Loucy (cell line): ENCODE measurements at regions not wholly inside any gene's neighbourhood (a gene's known extent, or its start where the extent isn't known, plus 50 kb on each side); places are given as distances from the start of the nearest gene placed in this dataset.

Experiments
- H2AFZ ChIP-seq: fragments of 200-600 bp; sonication (generic); 2 replicates; pipeline ENCODE4 v1.6.0; 2016; ENCODE audit warnings: antibody characterized with exemption, mild to moderate bottlenecking, low read length, moderate library complexity
- H3F3A ChIP-seq: fragments of 200-600 bp; 2 replicates; pipeline ENCODE4 v1.6.0; 2016; ENCODE audit warnings: antibody characterized with exemption, low read depth, mild to moderate bottlenecking
- H3K27me3 ChIP-seq: fragments of 200-600 bp; sonication (generic); 2 replicates; pipeline ENCODE4 v1.6.1; 2014; ENCODE audit warnings: low read length, mild to moderate bottlenecking; ENCODE audit not compliant: insufficient read depth, poor library complexity, severe bottlenecking
- H3K36me3 ChIP-seq: fragments of 200-600 bp; sonication (generic); 2 replicates; pipeline ENCODE4 v1.6.1; 2016; ENCODE audit warnings: low read length; ENCODE audit not compliant: insufficient read depth
- H3K4me1 ChIP-seq: fragments of 200-600 bp; sonication (generic); 2 replicates; pipeline ENCODE4 v1.5.1; 2014; ENCODE audit warnings: low read length, mild to moderate bottlenecking; ENCODE audit not compliant: insufficient read depth, poor library complexity, severe bottlenecking
- H3K4me2 ChIP-seq: fragments of 200-600 bp; sonication (generic); 2 replicates; pipeline ENCODE4 v1.6.0; 2014; ENCODE audit warnings: antibody characterized with exemption, low read length, low read depth, mild to moderate bottlenecking; ENCODE audit not compliant: poor library complexity, severe bottlenecking
- H3K4me3 ChIP-seq: fragments of 200-600 bp; sonication (generic); 2 replicates; pipeline ENCODE4 v1.5.1; 2014; ENCODE audit warnings: low read length, mild to moderate bottlenecking, mixed read lengths; ENCODE audit not compliant: poor library complexity, severe bottlenecking
- H3K79me2 ChIP-seq: fragments of 200-600 bp; sonication (generic); 2 replicates; pipeline ENCODE4 v1.6.1; 2014; ENCODE audit warnings: low read length; ENCODE audit not compliant: insufficient read depth
- H3K9ac ChIP-seq: fragments of 200-600 bp; sonication (generic); 2 replicates; pipeline ENCODE4 v1.6.0; 2014; ENCODE audit warnings: mild to moderate bottlenecking, low read depth, low read length, moderate library complexity; ENCODE audit not compliant: poor library complexity, severe bottlenecking
- H3K9me2 ChIP-seq: fragments of 200-600 bp; sonication (generic); replicated peaks from 2 replicates; pipeline ENCODE4 v1.6.1; 2016; ENCODE audit warnings: low read depth, low read length, mixed read lengths
- H3K9me3 ChIP-seq: fragments of 200-600 bp; sonication (generic); 2 replicates; pipeline ENCODE4 v1.6.1; 2014; ENCODE audit warnings: mild to moderate bottlenecking, antibody characterized with exemption, low read length, low read depth; ENCODE audit not compliant: insufficient read depth
- H4K20me1 ChIP-seq: fragments of 200-600 bp; sonication (generic); 2 replicates; pipeline ENCODE4 v1.6.0; 2014; ENCODE audit warnings: antibody characterized with exemption, low read length, mild to moderate bottlenecking; ENCODE audit not compliant: insufficient read depth, poor library complexity, severe bottlenecking
- CTCF ChIP-seq: fragments of 200-600 bp; sonication (generic); conservative IDR thresholded peaks from 2 replicates; pipeline ENCODE4 v1.5.1; 2014; ENCODE audit warnings: mild to moderate bottlenecking, antibody characterized with exemption, low read length
- EZH2phosphoT487 ChIP-seq: fragments of 200-600 bp; IDR thresholded peaks from 2 replicates; pipeline ENCODE4 v1.6.1; 2018; ENCODE audit warnings: antibody characterized with exemption, mild to moderate bottlenecking, moderate library complexity, borderline replicate concordance

- Histone ChIP-seq H3K9ac (no peak overlapping the region), H3K4me1 (no peaks in the 10 kb centered on the region)
Observed at GRCh38 chr6:82032444-82032843, 215.1 kb downstream of the IBTK start.

GRCh38 chr6:82030761-82031503, 216.6 kb downstream of the IBTK start:
- Histone ChIP-seq H2AFZ (no peak overlapping the region), H3K36me3 (no peaks in the 10 kb centered on the region), H4K20me1 (no peaks in the 10 kb centered on the region), H3K79me2 (peaks cover 21% of the 10 kb centered on the region; the same call in 1 of the 2 replicates), H3K4me2 (peak overlapping the region; percentile 12), H3K9ac (no peak overlapping the region), H3K9me3 (no peaks in the 10 kb centered on the region), H3K27me3 (no peaks in the 10 kb centered on the region), H3K4me3 (no peak overlapping the region), H3K4me1 (peaks cover under 1% of the 10 kb centered on the region), H3K9me2 (no peaks in the 10 kb centered on the region), H3F3A (no peaks in the 10 kb centered on the region)
- TF ChIP-seq EZH2phosphoT487 (no peak), CTCF (no peak)

More at GRCh38 chr6:82032444-82032843, 215.1 kb downstream of the IBTK start:
- Histone ChIP-seq H3K4me3 (no peak overlapping the region), H3K4me2 (peak overlapping the region; percentile 3), H3K36me3 (no peaks in the 10 kb centered on the region), H3K9me2 (no peaks in the 10 kb centered on the region), H3K27me3 (no peaks in the 10 kb centered on the region), H3F3A (no peaks in the 10 kb centered on the region), H3K9me3 (no peaks in the 10 kb centered on the region), H3K79me2 (peaks cover 28% of the 10 kb centered on the region; the same call in 1 of the 2 replicates), H2AFZ (no peak overlapping the region), H4K20me1 (no peaks in the 10 kb centered on the region)
- TF ChIP-seq EZH2phosphoT487 (no peak), CTCF (no peak)

GRCh38 chr6:82030301-82030700, 217.2 kb downstream of the IBTK start:
- no peak overlapping the region for H2AFZ ChIP-seq
- H4K20me1 ChIP-seq = no peaks in the 10 kb centered on the region
- no peak for TF ChIP-seq EZH2phosphoT487
- no peak for TF ChIP-seq CTCF
- no peaks in the 10 kb centered on the region for H3K9me3 ChIP-seq
- no peaks in the 10 kb centered on the region for H3K27me3 ChIP-seq
- H3F3A ChIP-seq = no peaks in the 10 kb centered on the region
- no peak overlapping the region for H3K9ac ChIP-seq
- no peaks in the 10 kb centered on the region for H3K9me2 ChIP-seq
- no peak overlapping the region for H3K4me3 ChIP-seq
- peaks cover 6% of the 10 kb centered on the region for H3K4me1 ChIP-seq
- no peaks in the 10 kb centered on the region for H3K36me3 ChIP-seq
- H3K4me2 ChIP-seq = peak overlapping the region; percentile 12
- H3K79me2 ChIP-seq = peaks cover 22% of the 10 kb centered on the region; the same call in 1 of the 2 replicates
